Stomach (tissue), 4 donors: ENCODE measurements at regions not wholly inside any gene's neighbourhood (a gene's known extent, or its start where the extent isn't known, plus 50 kb on each side); places are given as distances from the start of the nearest gene placed in this dataset.

Source experiments
- CTCF ChIP-seq, 7 experiments: fragments of 450-650 bp in 4 of 7; fragments of 200-600 bp in 3 of 7; sonication (generic) in 3 of 7; IDR thresholded peaks; one replicate each; pipeline ENCODE4 v1.5.1; 2016 to 2019; ENCODE audit warnings: antibody characterized with exemption in 7 of 7, control low read depth in 2 of 7, mild to moderate bottlenecking in 1 of 7
- EP300 ChIP-seq: sonication (generic); formaldehyde crosslinking; IDR thresholded peaks from one replicate; pipeline ENCODE4 v1.6.1; 2017; ENCODE audit warnings: antibody characterized with exemption
- POLR2A ChIP-seq, 4 donors: fragments of 450-650 bp; IDR thresholded peaks; one replicate each; pipeline ENCODE4 v1.6.1; 2016; ENCODE audit warnings: antibody characterized with exemption in 4 of 4, control low read depth in 2 of 4, mild to moderate bottlenecking in 1 of 4, moderate library complexity in 1 of 4

- no peak for TF ChIP-seq EP300
- TF ChIP-seq CTCF (IDR thresholded peaks at IDR 0.05) = no peak
- no peak for TF ChIP-seq POLR2A (IDR thresholded peaks at IDR 0.05)
Measured at GRCh38 chr1:38127428-38127827, 80.8 kb upstream of the POU3F1 start.
